Activated CD4-positive, alpha-beta T cell treated with anti-CD3 and anti-CD28 coated beads, Interleukin-2, Interleukin-6, amounts not matched to agents 100 ng/mL and 50 ng/mL, durations not matched to agents 16 hours and 8 hours (primary cell): ENCODE measurements at regions not wholly inside any gene's neighbourhood (a gene's known extent, or its start where the extent isn't known, plus 50 kb on each side); places are given as distances from the start of the nearest gene placed in this dataset.
"Not testable (repeated sequence)": the region's sequence is repeated elsewhere in the genome, so short reads cannot be mapped to it uniquely, and the experiment has no call there.

ENCODE experiments used
- DNase-seq: peaks from one replicate; pipeline ENCODE4 v3.0.0-alpha.2; 2020

- DNase-seq = no peak
These were observed 929.2 kb upstream of the SOX11 start for GRCh38 chr2:4762951-4763376.

GRCh38 chr2:4765787-4766530 is 926.2 kb upstream of the SOX11 start:
- DNase-seq = no peak

GRCh38 chr2:4775668-4776067 is 916.5 kb upstream of the SOX11 start:
- no peak for DNase-seq

DNA sequence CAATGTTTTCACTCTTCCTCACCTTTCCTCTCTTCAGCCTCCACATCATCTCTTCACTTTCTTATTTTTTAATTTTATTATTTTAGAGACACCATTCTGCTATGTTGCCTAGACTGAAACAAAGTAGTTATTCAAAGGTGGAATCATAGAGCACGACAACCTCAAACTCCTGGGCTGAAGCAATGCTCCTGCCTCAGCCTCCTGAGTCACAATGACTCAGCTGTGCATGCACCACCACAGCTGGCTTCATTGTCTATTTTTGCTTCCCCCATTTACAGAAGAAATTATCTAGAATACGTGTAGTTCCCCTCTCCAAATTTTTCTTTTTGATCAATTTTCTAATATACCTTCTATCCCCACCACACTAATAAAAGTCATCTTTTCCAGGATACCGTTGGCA is 911.5 kb upstream of the SOX11 start:
- DNase-seq = no peak

- DNase-seq = no peak
These were observed 909.5 kb upstream of the SOX11 start for GRCh38 chr2:4782647-4783046.

GRCh38 chr2:4791488-4791887 is 900.7 kb upstream of the SOX11 start:
- no peak for DNase-seq

DNA sequence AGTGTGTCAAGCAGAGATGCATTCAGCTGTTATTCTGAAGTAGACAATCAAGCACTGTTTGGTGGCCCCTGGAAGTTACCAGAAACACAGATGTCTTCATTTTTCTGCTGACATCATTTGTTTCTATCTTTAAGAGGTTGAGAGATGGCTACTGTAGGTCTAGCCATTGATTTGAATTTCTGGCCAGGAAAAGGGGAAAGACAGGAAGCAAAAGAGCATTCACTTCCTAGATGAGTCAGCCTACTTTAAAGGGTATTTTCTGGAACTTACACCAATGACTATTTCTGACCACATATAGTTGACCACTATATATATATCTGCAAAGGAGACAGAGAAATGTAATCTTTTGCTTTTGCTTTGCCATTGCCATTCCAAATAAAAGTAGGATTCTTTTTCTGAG is 900.1 kb upstream of the SOX11 start:
- no peak for DNase-seq

DNA sequence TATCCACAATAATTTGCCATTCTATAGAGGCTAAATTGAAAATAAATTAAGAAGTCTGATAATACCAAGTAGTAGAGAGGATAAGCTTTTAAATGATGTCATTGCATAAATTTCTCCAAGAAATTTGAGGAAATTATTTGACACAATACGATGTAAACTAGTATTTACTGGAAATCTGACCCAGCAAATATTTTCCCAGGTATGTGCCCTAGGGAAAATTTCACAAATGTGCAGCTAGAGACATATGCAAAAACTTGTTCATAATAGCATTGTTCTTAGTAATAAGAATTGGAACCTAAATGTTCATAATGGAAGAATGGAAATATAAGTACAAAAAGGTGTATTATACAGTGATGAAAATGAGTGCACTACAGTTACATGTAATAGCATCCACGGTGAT is 888.8 kb upstream of the SOX11 start:
- no peak for DNase-seq

- not testable (repeated sequence) for DNase-seq
These were observed 878.0 kb upstream of the SOX11 start for GRCh38 chr2:4814137-4814536.

DNA sequence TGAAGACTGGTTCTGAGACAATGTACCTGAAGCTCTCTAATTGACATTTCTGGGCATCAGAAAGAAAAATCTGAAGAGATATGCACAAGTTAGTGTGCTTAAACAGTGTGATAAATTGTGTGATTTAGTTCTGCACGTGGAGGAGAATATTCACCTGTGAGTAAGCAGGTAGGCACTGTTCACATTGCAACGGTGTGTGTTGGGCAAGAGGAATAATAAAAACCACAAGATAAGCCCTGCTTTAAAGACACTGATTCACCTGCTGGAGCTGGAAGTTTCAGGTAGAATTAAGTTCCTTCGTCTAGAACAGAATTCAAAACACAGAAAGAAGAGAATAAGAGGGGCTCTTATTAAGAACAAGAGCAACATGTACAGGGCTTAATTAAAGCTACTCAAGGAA is 864.3 kb upstream of the SOX11 start:
- no peak for DNase-seq

- DNase-seq = no peak
These were observed 863.4 kb upstream of the SOX11 start for GRCh38 chr2:4828682-4829374.

DNA sequence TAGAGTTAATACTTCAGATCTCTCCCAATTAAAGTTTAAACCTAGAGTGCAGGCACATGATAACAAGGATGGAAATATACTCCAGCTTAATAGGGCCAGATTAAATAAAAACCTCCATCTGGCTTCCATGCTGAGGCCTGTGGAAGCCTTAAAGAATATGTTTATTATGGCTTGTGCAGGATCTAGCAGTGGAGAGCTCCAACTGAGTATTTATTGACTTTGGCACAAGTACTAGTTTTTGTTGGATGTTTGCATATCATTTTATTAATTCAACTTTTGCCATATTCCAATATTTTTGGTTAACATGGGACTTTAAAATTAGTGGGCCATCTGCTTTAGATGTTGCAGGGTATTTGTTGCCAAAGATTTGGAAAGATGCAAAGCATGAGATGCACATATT is 860.4 kb upstream of the SOX11 start:
- DNase-seq = no peak

- no peak for DNase-seq
These were observed 859.5 kb upstream of the SOX11 start for GRCh38 chr2:4832642-4833041.

DNA sequence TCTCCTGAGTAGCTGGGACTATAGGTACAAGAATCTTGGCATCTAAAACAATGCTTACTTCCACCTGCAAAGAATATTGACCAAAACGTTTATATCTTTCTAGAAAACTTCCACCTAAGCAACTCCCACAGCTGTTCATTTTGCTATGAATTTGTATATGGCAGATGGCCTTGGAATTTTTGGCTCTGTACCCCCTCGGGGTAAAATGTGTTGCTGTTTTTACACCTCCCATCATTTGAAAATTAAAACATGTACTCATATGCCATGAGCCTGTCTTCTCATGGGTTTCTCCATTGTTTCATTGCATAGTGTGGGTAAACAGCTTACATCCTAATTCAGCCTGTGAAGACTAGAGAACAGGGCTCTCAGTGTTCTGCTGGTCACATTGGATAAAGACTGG is 853.6 kb upstream of the SOX11 start:
- DNase-seq = no peak

GRCh38 chr2:4840791-4841190 is 851.4 kb upstream of the SOX11 start:
- no peak for DNase-seq

- DNase-seq = no peak
These were observed 847.3 kb upstream of the SOX11 start for GRCh38 chr2:4844881-4845280.

DNA sequence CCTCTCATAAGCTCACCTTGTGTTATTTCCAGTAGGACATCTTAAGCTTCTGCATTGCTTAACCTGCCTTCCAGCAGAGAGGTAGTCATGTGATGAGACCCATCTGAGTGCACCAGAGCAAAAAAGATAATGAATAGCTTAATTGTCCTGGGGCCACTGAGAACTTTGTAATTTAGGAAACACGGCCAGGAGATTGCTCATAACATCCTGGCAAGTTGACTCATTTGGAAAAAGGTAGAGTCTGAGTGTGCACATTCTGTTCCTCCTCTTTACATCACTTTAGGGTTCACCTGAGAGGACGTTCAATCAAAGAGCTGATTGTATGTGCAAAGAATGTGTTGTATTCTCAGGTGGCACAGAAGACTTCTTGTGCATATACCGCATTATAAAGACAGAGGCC is 830.2 kb upstream of the SOX11 start:
- DNase-seq = no peak

GRCh38 chr2:4866198-4866597 is 826.0 kb upstream of the SOX11 start:
- DNase-seq = no peak

GRCh38 chr2:4868466-4868865 is 823.7 kb upstream of the SOX11 start:
- no peak for DNase-seq

DNA sequence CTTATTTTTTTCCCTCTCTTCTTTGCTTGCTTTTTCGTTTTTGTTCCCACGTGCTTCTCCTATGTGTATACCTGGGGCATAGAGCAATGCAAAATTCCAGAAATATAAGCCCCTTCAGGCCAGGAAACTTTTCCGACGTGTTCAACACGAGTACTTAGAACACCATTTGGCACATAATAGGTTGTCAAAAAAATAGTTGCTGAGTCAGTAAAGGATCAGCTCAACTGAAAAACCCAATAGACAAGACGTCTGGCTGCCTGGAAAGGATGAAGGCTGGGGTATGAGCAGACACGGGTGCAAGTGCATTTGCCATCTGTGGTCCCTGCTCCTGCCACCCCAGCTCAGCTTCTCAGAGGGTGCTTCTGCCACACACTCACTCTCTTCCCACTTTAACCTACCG is 823.0 kb upstream of the SOX11 start:
- no peak for DNase-seq

DNA sequence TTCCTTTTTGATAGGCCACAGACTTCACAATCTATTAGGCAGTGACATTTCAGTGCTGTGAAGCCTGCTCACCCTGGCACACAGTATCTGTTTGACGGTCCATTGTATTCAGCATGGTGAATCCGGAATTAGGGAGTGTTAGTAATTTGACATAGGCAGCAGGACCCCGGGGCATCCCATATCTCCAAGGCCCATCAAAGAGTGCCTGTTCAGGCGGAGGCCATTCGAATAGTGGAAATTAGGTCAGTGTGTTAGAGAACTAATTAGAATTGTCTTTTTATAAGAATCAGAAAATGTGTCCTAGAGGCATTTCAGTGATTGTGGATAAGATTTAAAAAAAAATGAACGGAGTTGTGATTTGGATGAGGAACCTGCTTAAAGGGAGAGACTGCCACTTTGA is 818.8 kb upstream of the SOX11 start:
- no peak for DNase-seq

DNA sequence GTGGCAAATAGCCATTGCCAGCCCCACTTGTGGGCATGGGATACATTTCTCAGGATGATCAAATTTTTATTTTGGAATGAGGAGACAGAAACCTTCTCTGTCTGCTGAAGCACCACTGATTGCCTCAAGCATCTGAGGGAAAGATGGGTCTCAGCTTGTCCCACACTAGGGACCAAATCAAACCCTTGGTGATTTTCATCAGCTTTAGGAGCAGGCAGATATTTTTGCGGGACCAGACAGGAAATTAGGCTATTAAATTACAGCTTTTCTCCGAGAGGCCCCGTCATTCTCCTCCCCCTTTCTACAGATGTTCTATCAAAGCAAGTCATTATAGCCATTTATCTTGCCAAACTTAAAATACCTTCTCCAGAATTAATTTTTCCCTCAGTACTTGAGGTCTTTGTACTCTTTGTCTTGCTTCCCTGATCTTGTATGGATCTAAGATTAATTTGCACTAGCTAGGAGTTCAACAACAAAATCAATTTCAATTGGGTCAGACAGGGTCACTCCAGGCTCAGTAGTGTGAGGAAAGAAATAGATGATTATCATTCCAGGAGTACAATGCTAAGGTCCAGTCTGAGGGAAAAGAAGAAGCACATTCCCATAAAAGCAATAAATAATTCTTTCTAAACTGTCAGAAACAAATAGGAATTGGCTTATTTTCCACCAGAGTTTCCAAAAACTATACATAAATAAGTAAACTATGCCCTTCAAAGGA is 818.1 kb upstream of the SOX11 start:
- DNase-seq = no peak

- DNase-seq = no peak
These were observed 809.8 kb upstream of the SOX11 start for GRCh38 chr2:4882421-4882820.

DNA sequence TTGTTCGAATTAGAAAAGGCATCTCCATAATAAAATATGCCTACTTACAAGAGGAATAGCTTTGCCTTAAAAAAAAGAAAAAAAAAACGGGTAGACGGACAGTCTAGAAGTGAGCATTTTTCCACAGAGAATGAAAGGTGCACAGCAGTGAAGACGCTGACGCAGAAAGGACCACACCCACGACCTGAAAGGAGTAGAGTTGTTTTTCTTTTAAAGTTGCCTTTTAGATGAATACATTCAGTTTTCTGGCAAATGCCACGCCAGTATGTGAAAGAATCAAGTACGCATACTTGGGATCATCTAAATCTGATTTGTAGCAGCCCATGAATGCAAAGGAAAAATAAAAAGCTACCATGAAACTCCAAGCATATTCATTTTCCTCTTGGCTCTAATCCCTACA is 809.2 kb upstream of the SOX11 start:
- DNase-seq = no peak
